K562 (cell line): ENCODE measurements at regions not wholly inside any gene's neighbourhood (a gene's known extent, or its start where the extent isn't known, plus 50 kb on each side); places are given as distances from the start of the nearest gene placed in this dataset.

ENCODE experiments used
- CBX8 ChIP-seq: fragments of 200-600 bp; sonication (generic); IDR thresholded peaks from 2 replicates; pipeline ENCODE4 v1.6.1; 2012; ENCODE audit warnings: borderline replicate concordance, mixed run types, low read depth, mild to moderate bottlenecking, moderate library complexity, mixed read lengths, low read length, control low read depth, inconsistent platforms; ENCODE audit not compliant: poor library complexity, severe bottlenecking; ENCODE audit errors: extremely low read depth
- CEBPB ChIP-seq: fragments of 450-650 bp; IDR thresholded peaks from 2 replicates; pipeline ENCODE4 v1.6.1; 2016; ENCODE audit warnings: missing genetic modification characterization, missing compliant biosample characterization
- EGR1 ChIP-seq: fragments of 450-650 bp; conservative IDR thresholded peaks from 2 replicates; pipeline ENCODE4 v1.6.1; 2017; ENCODE audit warnings: mild to moderate bottlenecking
- FOS ChIP-seq: IDR thresholded peaks from 3 replicates; pipeline ENCODE4 v1.6.1; 2011; ENCODE audit not compliant: insufficient read length; ENCODE audit errors: extremely low read depth
- GATAD2A ChIP-seq: fragments of 450-650 bp; IDR thresholded peaks from 2 replicates; pipeline ENCODE4 v1.6.1; 2017
- GTF2F1 ChIP-seq: IDR thresholded peaks from 2 replicates; pipeline ENCODE4 v1.6.1; 2011; ENCODE audit warnings: low read depth, low read length, improper control_type of control experiment
- KDM4B ChIP-seq, 2 experiments: fragments of 450-650 bp in 1 of 2; sonication (generic) in 1 of 2; IDR thresholded peaks; 2 replicates each; pipeline ENCODE4 v1.6.1; 2016 to 2017; ENCODE audit warnings: borderline replicate concordance in 2 of 2, antibody characterized with exemption in 1 of 2, low read depth in 1 of 2, mild to moderate bottlenecking in 1 of 2
- KLF6 ChIP-seq: fragments of 250-450 bp; sonication (Bioruptor Pico); IDR thresholded peaks from 2 replicates; pipeline ENCODE4 v1.4.0; 2020; ENCODE audit warnings: mild to moderate bottlenecking, moderate library complexity, borderline replicate concordance
- PHTF2 ChIP-seq: fragments of 250-450 bp; sonication (Bioruptor Pico); IDR thresholded peaks from 2 replicates; pipeline ENCODE4 v1.5.0; 2021; ENCODE audit warnings: mild to moderate bottlenecking
- POLR2G ChIP-seq: fragments of 200-400 bp; formaldehyde crosslinking; IDR thresholded peaks from 2 replicates; pipeline ENCODE4 v1.6.1; 2017; ENCODE audit warnings: low read depth, mild to moderate bottlenecking, antibody characterized with exemption, low read length, moderate library complexity
- SLC30A9 ChIP-seq: fragments of 250-450 bp; sonication (Bioruptor Pico); IDR thresholded peaks from 2 replicates; pipeline ENCODE4 v1.8.0; 2022; ENCODE audit warnings: mild to moderate bottlenecking, moderate library complexity
- TARDBP ChIP-seq: fragments of 450-650 bp; IDR thresholded peaks from 2 replicates; pipeline ENCODE4 v1.6.1; 2016
- TCF3 ChIP-seq: sonication (generic); formaldehyde crosslinking; IDR thresholded peaks from 2 replicates; pipeline ENCODE4 v1.4.0; 2020; ENCODE audit warnings: mild to moderate bottlenecking, missing genetic modification reagents
- ZFX ChIP-seq: sonication (generic); formaldehyde crosslinking; IDR thresholded peaks from 2 replicates; pipeline ENCODE4 v1.8.0; 2022; ENCODE audit warnings: mild to moderate bottlenecking, missing genetic modification reagents, moderate library complexity
- ZNF239 ChIP-seq: fragments of 250-450 bp; sonication (Bioruptor Pico); IDR thresholded peaks from 2 replicates; pipeline ENCODE4 v1.4.0; 2020; ENCODE audit warnings: mild to moderate bottlenecking
- ZNF699 ChIP-seq: fragments of 250-450 bp; sonication (Bioruptor Pico); IDR thresholded peaks from 2 replicates; pipeline ENCODE4 v1.8.0; 2021; ENCODE audit warnings: mild to moderate bottlenecking, moderate library complexity; ENCODE audit not compliant: insufficient replicate concordance
- ZNF778 ChIP-seq: fragments of 450-650 bp; formaldehyde crosslinking; IDR thresholded peaks from 2 replicates; pipeline ENCODE4 v1.4.0; 2020; ENCODE audit warnings: mild to moderate bottlenecking, moderate library complexity
- TF ChIP-seq, protein P1 (sequence below): fragments of 450-650 bp; conservative IDR thresholded peaks from 2 replicates; pipeline ENCODE4 v1.6.1; 2016; ENCODE audit warnings: missing genetic modification characterization, low read depth, mild to moderate bottlenecking, missing compliant biosample characterization, moderate library complexity
- TF ChIP-seq, protein P2 (sequence below): IDR thresholded peaks from 2 replicates; pipeline ENCODE4 v1.6.1; 2016; ENCODE audit warnings: missing genetic modification characterization, missing compliant biosample characterization
- TF ChIP-seq, protein P3 (sequence below), 2 experiments: fragments of 450-650 bp; IDR thresholded peaks; 2 replicates each; pipeline ENCODE4 v1.6.1; 2016
- TF ChIP-seq, protein P4 (sequence below): fragments of 450-650 bp; formaldehyde crosslinking; IDR thresholded peaks from 2 replicates; pipeline ENCODE4 v1.4.0; 2022; ENCODE audit warnings: missing genetic modification characterization

DNA sequence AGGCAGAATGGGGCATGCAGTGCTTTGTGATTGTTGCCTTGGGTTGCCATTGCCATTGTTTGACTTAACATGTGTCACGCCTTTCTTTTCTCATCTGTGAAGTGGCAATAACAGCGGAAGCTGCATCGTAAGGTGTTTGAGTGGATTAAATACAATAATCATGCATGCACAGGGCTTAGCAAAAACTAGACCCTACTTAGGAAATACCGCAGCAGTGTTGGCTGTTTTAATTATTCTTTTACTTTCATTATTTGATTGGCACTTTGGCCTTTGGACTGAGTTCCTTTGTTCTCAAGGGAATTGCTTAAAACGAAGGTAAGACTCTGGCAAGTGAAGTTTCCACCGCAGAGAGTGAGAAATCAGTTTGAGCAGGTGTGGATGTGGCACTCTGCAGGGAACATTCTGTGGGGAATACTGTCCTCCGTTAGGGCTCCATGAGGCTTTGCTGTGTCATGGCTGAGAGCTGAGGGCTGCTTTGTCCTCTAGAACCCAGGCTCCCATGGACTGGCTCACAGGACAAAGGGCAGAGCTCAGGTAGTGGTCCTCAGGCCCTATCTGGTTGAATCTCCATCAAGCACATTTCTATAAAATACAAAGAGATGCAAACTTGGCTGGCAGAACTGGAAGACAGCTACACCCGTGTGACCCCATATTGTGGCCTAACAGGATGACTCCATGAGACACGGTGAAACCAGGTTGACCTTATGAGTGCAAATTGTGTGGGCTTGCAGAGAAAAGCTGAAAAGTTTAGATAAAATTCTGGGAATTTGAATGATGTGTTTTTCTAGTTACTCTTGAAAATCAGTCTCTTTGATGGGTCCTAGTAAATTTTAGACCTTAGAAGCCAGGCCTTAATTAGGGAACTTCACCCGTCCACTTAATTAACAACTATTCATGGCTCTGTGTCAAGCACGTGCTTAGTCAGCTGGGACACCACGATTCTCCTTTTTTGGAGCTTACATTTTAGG is 407.2 kb downstream of the KCNRG start (continued):
- TF ChIP-seq SLC30A9 (CRISPR knock-in tag) (no peak), ZNF778 (CRISPR knock-in tag) (no peak), FOS (no peak), KLF6 (CRISPR knock-in tag) (no peak), POLR2G (no peak), PHTF2 (CRISPR knock-in tag) (no peak), CEBPB (no peak), ZFX (0 out of 2 replicates have a peak, but pooled peaks have one; percentile 18), ZNF699 (CRISPR knock-in tag) (no peak), TCF3 (CRISPR knock-in tag) (peak; percentile 71), EGR1 (peak; percentile 80), ZNF239 (no peak), GTF2F1 (no peak), GATAD2A (no peak; the same call in 1 of the 2 replicates), TARDBP (no peak), KDM4B (IDR thresholded peaks at IDR 0.05; ENCODE audit: borderline replicate concordance in 2 of 2, low read depth in 1 of 2) (no peak), CBX8 (no peak)
- TF ChIP-seq, protein P1, sequence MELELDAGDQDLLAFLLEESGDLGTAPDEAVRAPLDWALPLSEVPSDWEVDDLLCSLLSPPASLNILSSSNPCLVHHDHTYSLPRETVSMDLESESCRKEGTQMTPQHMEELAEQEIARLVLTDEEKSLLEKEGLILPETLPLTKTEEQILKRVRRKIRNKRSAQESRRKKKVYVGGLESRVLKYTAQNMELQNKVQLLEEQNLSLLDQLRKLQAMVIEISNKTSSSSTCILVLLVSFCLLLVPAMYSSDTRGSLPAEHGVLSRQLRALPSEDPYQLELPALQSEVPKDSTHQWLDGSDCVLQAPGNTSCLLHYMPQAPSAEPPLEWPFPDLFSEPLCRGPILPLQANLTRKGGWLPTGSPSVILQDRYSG (tag): peak; percentile 71; the same call in 1 of the 2 replicates
- TF ChIP-seq, protein P2, sequence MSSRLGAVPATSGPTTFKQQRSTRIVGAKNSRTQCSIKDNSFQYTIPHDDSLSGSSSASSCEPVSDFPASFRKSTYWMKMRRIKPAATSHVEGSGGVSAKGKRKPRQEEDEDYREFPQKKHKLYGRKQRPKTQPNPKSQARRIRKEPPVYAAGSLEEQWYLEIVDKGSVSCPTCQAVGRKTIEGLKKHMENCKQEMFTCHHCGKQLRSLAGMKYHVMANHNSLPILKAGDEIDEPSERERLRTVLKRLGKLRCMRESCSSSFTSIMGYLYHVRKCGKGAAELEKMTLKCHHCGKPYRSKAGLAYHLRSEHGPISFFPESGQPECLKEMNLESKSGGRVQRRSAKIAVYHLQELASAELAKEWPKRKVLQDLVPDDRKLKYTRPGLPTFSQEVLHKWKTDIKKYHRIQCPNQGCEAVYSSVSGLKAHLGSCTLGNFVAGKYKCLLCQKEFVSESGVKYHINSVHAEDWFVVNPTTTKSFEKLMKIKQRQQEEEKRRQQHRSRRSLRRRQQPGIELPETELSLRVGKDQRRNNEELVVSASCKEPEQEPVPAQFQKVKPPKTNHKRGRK (tag): no peak
- TF ChIP-seq, protein P3, sequence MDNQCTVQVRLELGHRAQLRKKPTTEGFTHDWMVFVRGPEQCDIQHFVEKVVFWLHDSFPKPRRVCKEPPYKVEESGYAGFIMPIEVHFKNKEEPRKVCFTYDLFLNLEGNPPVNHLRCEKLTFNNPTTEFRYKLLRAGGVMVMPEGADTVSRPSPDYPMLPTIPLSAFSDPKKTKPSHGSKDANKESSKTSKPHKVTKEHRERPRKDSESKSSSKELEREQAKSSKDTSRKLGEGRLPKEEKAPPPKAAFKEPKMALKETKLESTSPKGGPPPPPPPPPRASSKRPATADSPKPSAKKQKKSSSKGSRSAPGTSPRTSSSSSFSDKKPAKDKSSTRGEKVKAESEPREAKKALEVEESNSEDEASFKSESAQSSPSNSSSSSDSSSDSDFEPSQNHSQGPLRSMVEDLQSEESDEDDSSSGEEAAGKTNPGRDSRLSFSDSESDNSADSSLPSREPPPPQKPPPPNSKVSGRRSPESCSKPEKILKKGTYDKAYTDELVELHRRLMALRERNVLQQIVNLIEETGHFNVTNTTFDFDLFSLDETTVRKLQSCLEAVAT (IDR thresholded peaks at IDR 0.05): no peak
- TF ChIP-seq, protein P4, sequence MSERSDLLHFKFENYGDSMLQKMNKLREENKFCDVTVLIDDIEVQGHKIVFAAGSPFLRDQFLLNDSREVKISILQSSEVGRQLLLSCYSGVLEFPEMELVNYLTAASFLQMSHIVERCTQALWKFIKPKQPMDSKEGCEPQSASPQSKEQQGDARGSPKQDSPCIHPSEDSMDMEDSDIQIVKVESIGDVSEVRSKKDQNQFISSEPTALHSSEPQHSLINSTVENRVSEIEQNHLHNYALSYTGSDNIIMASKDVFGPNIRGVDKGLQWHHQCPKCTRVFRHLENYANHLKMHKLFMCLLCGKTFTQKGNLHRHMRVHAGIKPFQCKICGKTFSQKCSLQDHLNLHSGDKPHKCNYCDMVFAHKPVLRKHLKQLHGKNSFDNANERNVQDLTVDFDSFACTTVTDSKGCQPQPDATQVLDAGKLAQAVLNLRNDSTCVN: no peak
